NCI-H1930 (cell line): ENCODE measurements at regions not wholly inside any gene's neighbourhood (a gene's known extent, or its start where the extent isn't known, plus 50 kb on each side); places are given as distances from the start of the nearest gene placed in this dataset.

Experiments used
- DNase-seq, 2 experiments: peaks; one replicate each; lab custom pipeline; 2025; lab: John Stamatoyannopoulos, UW

DNA sequence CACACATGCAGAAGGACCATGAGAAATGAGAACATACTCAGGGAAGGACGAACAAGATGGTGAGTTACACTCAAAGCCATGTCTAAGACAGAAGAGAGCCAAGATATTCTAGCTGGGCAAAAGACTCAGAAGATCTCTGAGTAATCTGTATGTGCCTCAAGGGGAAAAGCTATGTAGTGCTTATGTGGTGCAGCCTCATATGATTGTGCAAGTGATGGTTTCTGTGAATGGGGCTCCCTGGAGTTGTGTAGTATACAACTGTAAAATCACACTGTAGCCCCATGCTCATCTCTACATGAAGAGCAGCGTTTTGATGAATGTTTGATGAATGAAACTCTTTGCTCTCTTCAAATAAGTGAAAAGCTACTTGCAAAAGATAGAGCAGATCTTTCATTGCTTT, 57.5 kb downstream of the OSR1 start:
- no peak for DNase-seq

DNA sequence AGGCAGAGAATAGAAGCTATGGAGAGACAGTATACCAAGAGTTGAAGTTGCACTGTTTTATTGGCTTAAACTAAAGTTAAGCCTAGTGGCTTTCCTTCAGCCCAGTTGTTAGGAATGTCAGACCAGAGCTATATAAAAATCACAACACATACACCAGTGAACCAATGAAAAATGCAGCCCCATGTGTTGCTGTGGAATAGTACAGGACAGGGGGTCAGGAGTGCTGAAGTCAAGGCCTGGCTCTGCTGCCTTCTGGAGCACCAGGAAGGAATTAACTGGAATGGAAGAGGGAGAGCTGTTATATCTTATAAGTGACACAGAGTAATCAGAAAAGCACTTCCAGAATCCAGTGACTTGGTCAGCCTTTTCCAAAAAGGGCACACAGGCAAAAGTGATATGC, 58.9 kb downstream of the OSR1 start:
- DNase-seq = no peak

DNA sequence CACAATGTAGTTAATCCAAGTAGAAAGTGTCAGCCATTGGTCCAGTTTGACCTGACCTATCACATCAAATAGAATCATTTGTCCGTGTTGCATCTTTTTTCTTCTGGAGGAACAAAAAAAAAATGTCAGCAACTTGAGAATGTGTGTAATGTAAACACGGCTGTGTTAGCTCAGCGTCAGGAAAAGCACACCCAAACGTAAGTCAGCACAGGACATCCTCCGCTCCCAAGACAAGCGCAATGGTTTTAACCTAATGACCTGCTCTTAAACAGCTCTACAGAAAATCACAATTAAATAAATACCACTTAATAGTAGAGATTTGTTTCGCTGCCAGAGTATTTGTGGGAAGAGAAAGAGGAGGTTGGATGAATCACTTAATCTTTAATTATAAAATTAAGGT, 59.4 kb downstream of the OSR1 start:
- no peak for DNase-seq

DNA sequence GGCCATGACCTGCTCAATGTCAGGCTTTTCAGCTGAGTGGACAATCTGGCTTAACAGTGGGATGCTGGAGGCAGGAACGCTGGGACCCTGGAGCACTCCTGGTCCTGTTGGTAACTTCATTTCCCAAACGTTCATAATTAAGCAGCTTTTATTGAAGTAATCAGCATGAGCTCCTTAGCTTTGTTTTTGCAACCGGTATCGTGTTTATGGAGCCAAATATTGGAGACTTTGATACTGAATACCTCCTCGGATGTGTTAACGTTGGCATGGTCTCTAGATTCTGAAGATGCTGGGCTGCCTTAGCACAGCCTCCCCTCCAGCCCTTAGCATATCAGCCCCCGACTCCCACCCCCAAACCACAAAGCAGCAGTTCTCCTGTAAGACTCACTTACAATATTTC, 60.7 kb downstream of the OSR1 start:
- DNase-seq = no peak

DNA sequence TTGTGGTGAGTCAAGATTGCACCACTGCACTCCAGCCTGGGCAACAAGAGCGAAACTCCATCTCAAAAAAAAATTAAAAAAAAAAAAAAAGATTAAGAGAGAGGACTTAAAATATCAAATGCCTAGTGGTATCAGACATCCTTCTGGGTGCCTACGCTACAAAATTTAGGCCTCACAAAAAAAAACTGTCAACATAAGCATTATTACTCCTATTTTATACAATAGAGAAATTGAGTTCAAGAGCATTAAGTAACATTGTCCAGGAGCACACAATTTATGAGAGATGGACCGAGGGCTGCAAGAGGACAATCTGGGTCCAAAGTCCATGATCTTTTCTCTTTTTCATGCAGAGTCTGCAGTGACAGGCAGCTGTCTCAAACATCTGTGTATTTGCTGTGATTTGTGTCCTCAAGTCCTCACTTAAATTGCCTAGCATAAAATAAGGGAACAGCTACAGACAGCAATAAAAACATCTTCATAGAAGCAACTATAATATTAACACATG, 62.4 kb downstream of the OSR1 start:
- DNase-seq = no peak

DNA sequence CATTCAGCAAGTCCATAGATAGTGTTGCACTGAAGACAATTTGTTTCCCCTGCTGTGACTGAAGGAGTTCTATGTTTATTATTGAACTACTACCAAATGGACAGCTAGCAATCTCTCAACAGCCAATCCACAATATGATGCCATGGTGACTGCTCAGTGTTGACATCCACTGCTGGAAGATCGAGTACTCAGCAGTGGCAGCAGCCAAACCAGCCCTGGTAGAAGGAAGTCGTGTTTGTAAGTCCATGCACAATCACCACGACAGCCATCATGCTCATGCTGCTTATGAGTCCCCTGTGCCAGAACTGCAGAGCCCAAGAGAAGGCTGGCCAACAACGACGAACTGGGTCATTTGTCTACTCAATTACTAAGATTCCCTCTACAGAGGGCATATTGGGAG, 66.4 kb downstream of the OSR1 start:
- no peak for DNase-seq

DNA sequence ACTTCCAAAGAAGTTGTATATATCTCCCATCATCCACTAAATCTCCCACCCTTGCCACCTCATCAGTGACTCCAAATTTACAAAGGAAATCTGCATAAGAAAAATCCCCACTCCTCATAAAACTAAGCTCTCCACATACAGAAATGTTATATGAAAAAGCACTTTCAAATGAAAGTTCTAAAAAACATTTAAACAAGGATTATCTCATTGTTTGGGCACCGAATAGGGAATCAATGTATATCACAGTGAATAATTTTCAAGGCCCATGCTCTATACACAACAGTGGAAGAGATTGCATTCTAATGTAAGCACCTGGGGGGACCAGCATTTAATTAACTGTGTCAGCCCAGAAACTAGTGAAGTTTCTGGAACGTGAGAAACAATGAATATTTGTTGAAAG, 70.1 kb downstream of the OSR1 start:
- DNase-seq = no peak

DNA sequence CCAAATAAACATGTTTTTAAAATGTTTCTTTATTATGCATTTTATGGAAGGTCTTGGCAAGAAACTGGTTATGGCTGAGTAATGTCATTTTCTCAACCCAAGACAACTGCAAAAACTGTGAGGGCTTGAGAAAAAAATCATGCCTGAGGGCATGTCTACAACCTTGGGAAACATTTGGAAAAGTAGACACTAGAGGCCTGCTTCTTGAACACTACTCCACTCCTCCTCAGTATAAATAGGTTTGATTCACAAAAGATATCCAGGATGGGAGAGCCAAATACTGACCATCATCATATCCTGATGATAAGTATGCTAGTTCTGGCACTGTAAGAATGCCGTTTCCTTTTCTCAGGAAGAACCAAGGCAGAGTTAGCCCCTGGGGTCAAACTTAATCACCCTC, 71.1 kb downstream of the OSR1 start:
- DNase-seq = no peak

DNA sequence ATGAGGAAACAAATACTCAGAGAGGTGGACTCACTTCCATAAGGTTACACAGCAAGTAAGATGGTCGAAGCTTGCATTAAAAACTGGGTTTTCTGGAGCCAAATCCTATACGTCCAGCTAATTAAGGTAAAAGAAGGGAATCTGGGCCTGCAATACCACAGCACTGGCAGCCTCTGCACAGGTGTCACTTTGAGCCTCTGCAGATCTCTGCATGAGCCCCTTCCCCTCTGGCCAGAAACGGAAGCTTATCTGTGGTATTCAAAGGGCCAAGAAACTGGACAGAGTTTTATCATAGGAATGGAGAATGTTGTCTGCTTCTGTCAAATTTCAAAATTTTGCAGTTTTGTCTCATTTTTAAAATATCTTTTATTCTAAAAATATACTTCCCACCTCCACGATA, 76.1 kb downstream of the OSR1 start:
- DNase-seq = no peak

DNA sequence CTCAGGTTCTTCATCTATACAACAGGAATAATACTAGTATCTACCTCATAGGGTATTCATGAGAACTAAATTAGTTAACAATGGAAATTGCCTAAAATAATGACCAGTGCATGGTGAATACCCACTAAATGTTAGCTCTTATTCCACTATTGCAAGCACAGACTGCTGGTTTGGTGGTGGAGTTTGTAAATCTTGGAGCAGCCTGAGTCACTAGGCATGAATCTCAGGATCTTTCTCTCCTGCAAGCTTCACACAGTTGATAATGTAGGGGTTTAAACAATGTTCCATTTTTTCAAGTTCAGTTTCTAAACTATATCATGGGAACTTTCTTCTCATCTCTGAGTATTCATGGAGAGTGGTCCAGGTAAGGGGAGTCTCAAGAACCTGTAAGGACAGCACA, 84.0 kb downstream of the OSR1 start:
- no peak for DNase-seq

DNA sequence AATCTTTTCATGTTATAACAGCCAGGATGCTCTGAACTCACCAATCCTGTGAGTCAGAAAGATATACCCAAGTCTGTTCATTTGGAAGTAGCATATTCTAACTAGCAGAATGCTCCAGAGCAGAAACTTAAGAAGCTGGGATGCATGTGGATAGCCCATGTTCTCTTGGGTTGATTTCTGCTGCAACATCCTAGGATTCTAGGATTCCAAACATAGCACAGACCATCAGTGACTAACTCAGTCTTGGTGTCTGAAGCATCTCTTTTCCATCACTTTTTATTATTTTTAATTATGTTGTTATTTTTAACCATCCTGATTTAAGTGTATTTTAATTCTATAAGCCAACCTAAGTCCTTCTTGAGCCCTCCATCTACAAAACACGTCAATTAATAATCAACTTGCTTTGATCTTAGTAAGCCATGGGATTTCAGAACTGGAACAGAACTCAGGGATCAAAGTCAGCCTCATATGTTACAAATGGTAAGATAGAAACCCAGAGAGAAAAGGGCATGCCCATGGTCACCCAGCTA, 85.4 kb downstream of the OSR1 start:
- DNase-seq = no peak

DNA sequence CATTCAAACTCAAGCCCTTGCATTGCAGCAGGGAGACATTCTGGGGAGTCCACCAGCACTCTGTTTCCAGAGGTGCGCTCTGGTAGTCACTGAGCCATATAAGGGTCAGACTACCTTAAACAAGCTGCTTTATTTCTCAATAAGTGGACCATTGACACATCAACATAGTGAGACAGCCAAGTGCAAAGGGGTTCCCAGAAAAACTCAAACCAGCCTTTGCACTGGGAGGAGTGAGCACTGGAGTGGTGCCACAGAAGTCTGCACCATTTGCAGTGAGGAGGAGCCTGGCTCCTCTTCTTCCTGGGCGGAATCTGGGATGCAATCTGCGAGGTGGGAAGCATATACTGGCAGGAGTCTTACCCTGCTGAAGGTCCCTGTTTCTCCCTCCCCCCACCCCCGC, 86.4 kb downstream of the OSR1 start:
- no peak for DNase-seq

DNA sequence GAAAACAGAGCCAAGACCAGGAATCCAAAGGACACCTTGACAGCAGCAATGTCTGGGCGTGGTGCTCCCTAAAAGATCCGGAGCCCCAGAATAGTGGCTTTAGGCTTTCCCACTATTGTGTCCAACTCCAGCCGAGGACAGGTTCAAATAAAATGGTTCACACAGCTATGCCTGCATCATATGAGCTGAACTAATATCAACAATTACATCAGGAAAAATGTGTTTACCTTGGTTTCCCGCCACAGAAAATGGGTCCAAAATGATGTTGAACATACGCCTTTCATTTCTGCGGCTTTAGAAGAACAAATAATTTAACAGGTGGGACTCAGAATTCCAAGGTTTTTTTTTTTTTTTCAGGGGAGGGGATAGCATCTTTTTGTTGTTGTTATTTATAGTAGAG, 93.6 kb downstream of the OSR1 start:
- DNase-seq = no peak

DNA sequence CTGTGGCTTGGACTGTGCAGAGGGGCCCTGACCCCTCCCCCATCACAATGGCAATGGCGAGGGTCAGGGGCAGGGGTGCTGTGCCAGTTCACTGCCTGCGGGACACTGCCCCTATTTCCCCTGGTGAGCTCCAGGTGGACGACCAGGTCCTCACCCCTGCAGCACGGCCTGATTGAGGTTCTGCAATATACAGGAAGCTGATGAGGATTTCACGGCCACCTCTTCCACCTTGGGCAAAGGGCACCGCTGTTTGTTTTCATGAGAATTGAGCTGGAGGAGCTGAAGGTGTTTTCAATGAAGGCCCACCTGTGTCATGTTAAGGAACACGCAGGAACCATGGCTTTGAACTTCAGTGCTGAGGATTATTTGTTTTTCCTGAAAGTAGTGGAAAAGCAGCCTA, 96.3 kb downstream of the OSR1 start:
- DNase-seq = no peak

DNA sequence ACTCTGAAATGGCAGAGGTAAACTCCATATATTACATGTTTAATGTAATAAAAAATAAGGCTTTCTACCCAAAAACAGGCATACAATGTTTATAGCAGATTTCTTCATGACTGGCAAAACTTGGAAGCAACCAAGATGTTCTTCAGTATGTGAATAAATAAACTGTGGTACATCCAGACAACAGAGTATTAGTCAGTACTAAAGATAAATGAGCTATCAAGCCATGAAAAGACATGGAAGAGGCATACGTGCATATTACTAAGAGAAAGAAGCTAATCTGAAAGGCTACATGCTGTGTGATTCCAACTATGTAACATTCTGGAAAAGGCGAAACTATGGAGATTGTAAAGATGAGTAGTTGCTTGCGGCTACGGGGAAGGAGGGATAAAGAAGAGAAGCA, 97.4 kb downstream of the OSR1 start:
- DNase-seq = no peak

DNA sequence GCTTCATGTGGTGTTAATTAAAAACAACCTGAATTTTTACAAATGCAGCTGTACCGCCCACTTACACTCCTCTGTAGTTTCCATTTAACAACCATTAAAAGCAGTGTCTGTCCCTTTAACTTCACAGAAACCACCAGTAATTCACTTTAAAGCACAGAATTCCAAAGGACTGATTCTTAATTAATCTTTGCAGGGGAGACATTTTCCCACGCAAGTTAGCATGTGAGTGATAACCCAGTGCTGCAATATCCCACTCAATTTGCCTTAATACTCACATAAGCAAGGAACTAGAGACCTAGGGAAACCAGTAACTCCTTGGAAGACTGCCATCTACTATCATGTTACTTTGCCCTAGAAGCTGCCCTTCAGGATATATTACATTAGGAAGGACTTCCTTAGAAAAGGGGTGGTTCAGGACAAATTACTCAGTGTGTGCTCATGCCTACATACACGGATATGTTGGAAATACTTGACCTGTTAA, 102.3 kb downstream of the OSR1 start:
- DNase-seq = no peak

DNA sequence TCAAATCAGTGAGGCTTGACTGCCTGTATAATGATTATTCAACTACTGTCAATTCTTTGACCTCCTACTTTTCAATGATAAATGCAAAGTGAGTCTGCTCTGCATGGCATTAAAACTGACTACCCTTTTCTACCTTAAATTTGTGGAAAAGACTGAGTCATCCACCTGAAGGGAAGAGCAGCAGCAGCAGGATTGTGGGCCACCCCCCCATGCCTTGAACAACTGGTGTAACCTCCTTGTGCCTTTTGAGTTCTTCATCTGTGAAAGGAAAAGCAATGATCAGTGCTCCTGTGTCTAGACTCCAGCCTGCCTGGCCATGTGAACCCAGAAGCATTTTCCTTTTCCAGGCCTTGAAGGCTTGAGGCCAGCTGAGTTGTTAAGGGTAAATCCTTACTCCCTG, 102.9 kb downstream of the OSR1 start:
- no peak for DNase-seq

DNA sequence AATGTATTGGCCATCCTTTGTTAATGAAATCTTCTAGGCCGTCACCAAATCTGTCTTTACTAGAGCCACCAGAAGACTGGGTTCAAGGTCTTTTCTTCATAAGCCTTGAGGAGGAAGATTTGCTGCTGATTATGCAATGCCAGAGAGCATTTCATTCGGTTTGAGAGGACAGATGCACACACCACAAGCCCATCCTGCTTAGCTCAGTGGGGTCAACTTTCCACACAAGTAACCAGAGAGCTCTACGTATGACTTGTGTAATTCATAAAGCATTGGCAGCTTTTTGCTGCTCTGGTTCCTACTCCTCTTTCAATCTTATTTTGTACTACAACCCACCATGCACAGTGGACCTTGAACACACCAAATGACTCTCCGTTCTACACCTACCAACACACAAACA, 106.9 kb downstream of the OSR1 start:
- no peak for DNase-seq

DNA sequence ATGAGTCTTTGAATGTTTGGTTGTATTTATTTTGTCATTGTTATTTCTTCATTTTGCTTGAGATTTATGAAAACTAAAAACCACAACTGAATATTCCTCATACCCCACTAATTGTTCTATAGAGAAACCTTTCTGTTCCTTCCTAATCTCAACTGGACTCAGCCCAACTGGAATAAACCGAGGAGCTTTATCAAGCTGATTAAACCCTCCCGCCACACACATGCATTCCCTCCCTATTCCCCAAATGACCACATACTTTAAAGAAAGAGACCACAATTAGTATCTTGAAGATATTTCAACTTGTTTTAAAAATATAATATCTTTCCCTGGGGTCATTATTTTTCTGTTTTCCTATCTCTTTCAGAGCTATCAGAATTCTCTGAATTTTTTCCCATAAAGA, 107.5 kb downstream of the OSR1 start:
- DNase-seq = no peak

DNA sequence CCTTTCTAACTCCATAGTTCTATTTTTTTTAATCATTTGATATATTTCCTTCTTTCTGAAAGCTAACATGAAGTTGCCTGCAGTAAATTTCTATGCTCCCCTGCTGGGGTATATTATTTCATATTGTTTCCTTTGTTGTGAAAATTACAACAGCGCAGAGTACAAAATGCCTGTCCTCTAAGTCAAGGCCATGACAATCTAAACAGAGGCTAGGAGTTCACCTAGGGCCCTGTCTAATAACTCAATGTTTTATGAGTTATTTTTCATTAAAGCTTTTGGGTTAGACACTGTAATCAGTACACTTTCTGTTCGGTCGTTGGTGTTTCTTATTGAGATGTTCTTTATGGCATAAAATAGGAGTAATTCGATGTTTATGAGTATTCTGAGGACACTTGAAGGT, 111.2 kb downstream of the OSR1 start:
- DNase-seq = no peak

DNA sequence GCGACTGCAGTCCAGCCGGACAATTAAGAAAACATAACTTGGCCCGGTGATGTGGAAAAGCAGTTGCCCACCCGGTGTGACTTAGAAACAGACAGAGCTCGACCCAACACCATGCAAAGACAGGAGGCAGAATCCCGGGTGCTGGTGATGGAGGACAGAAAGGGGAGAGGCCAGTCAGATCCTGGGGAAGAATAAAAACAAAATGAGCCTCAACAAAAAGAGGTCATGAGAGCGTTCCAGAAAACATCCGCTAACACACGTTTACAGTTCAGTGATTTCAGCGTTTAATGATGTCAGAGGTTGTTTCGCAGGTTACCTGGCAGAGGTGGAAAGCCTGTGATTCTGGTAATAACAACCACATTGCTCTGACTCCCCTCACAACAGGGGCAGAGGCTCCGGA, 111.9 kb downstream of the OSR1 start:
- no peak for DNase-seq

DNA sequence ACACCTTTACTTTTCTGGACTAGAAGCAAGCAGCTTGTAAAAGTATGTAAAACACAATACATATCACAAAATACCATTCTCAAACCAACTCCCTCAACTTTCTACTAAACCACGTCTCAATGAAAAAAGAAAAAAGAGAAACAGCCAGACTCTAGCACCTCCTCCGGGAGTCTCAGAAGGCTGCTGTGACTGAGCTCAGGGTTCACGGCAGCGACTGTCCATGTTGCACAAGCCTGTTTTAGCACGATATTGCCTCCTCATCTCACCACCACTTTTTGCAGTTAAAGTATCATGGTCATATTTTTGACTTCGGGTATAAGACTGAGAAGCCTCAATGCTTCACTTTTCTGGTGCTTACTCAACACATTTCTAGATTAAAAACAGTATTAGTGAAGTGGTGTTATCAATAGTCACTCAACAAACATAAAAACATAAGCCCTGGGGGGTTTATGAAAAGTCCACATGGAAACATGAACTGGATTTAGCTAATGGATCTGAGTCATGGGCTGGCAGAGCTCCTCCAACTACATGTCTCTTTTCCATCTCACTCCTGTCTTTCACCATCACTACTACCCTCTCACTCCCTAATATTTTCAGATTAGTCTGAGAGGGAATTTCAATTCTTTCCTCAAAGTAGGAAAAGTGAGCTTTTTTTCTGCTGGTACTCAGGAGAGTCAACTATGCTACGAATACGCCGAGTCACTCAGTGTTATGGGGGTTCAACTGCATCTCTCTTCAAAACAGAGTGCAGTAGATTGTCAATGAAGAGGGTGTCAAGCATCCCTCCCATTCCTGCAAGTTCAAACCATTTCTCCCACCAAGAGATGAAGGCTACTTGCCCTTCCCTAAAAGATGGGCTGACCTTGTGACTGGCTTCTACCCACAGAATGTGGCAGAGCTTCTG, 113.7 kb downstream of the OSR1 start:
- DNase-seq = no peak

DNA sequence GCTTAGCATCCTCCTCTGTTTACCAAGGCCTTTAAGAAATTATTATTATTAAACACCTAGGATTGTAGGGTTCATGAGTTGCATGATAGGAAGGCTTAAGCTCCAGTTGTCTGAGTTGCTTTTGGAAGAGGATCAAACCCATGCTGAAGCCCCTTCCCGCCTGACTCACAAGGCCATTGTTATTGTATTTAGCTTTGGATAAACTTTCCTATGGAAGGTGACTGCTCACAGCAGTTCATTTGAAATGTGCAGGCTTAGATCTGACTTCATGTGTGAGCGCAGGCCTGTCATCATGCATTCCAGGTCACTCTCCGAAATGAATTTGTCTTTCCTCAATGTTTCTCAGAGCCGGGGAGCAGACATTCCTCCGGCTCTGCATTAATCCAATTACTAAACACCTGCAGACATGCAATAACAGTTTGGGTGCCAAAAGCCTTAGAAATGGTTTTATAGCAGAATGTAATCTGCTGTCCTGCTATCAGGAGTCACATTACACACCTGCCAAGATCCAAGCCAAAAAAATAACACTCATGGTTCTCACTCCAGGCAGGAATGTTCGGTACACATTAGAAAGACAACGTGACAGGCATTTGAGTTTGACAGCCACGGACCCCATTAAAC, 119.9 kb downstream of the OSR1 start:
- no peak for DNase-seq
